OCI-LY7 (cell line): ENCODE measurements at regions not wholly inside any gene's neighbourhood (a gene's known extent, or its start where the extent isn't known, plus 50 kb on each side); places are given as distances from the start of the nearest gene placed in this dataset.

ENCODE experiments used
- BruUV-seq: library from RNA; stranded (reverse); fragments of 400-500 nt; replicated peaks from 2 replicates; lab custom pipeline; 2021; lab: Mats Ljungman, UMichigan
- CTCF ChIA-PET: fragments of 300-600 bp; sonication (Branson Sonifier 250); formaldehyde crosslinking; loops from one replicate; lab custom pipeline; 2022; ENCODE audit warnings: antibody characterized with exemption; ENCODE audit not compliant: unreplicated experiment; lab: Charles Lee
- POLR2A ChIA-PET: fragments of 300-600 bp; sonication (Branson Sonifier 250); formaldehyde crosslinking; loops from one replicate; lab custom pipeline; 2022; ENCODE audit warnings: antibody characterized with exemption; lab: Charles Lee
- DNase-seq: peaks from one replicate; pipeline ENCODE4 v3.0.0-alpha.2; 2015; ENCODE audit warnings: low spot score
- H2AFZ ChIP-seq: fragments of 200-600 bp; sonication (generic), shearing (Covaris generic); 2 replicates; pipeline ENCODE4 v1.6.1; 2014; ENCODE audit warnings: mild to moderate bottlenecking, antibody characterized with exemption, low read length, moderate library complexity
- H3K27ac ChIP-seq: fragments of 200-600 bp; sonication (generic); 2 replicates; pipeline ENCODE4 v1.5.1; 2014; ENCODE audit warnings: mixed run types, low read depth, mild to moderate bottlenecking, moderate library complexity, low read length, inconsistent platforms; ENCODE audit not compliant: poor library complexity, severe bottlenecking
- H3K36me3 ChIP-seq: fragments of 200-600 bp; sonication (generic); 2 replicates; pipeline ENCODE4 v1.6.1; 2014; ENCODE audit warnings: mild to moderate bottlenecking, antibody characterized with exemption, low read length, moderate library complexity, mixed read lengths; ENCODE audit not compliant: insufficient read depth
- H3K4me1 ChIP-seq: fragments of 200-600 bp; sonication (generic); 2 replicates; pipeline ENCODE4 v1.5.1; 2014; ENCODE audit warnings: mild to moderate bottlenecking, low read length; ENCODE audit not compliant: insufficient read depth, poor library complexity, severe bottlenecking
- H3K4me2 ChIP-seq: fragments of 200-600 bp; sonication (generic); 2 replicates; pipeline ENCODE4 v1.6.1; 2014; ENCODE audit warnings: mild to moderate bottlenecking, low read length
- H3K4me3 ChIP-seq: fragments of 200-600 bp; sonication (generic); 2 replicates; pipeline ENCODE4 v1.5.1; 2014; ENCODE audit warnings: mild to moderate bottlenecking, low read depth, low read length; ENCODE audit not compliant: poor library complexity, severe bottlenecking
- H3K79me2 ChIP-seq: fragments of 200-600 bp; sonication (generic); 2 replicates; pipeline ENCODE4 v1.6.1; 2016; ENCODE audit warnings: low read depth, mild to moderate bottlenecking, low read length, moderate library complexity, mixed read lengths; ENCODE audit not compliant: insufficient read depth
- H3K9me2 ChIP-seq: fragments of 200-600 bp; sonication (generic); 2 replicates; pipeline ENCODE4 v1.6.1; 2016; ENCODE audit warnings: mild to moderate bottlenecking, low read length, mixed read lengths; ENCODE audit not compliant: insufficient read depth
- H3K9me3 ChIP-seq: fragments of 200-600 bp; sonication (generic); 2 replicates; pipeline ENCODE4 v1.6.1; 2014; ENCODE audit warnings: mild to moderate bottlenecking, mixed run types, low read length, mixed read lengths
- H4K20me1 ChIP-seq: fragments of 200-600 bp; sonication (generic); 2 replicates; pipeline ENCODE4 v1.6.1; 2014; ENCODE audit warnings: mild to moderate bottlenecking, antibody characterized with exemption, low read length, moderate library complexity, mixed read lengths; ENCODE audit not compliant: insufficient read depth
- EZH2phosphoT487 ChIP-seq: fragments of 200-600 bp; sonication (generic); IDR thresholded peaks from 2 replicates; pipeline ENCODE4 v1.6.1; 2018; ENCODE audit warnings: low read depth, borderline replicate concordance, mild to moderate bottlenecking, mixed run types, antibody characterized with exemption, low read length, moderate library complexity, mixed read lengths
- intact Hi-C: fragments of 100-400 bp; cut with micrococcal nuclease; formaldehyde crosslinking; loops from one replicate; pipeline ENCODE4 v1.10.0; 2022; ENCODE audit not compliant: unreplicated experiment
- TF ChIP-seq, protein P1 (sequence below): fragments of 200-600 bp; sonication (generic); conservative IDR thresholded peaks from 2 replicates; pipeline ENCODE4 v1.5.1; 2014; ENCODE audit warnings: mild to moderate bottlenecking, antibody characterized with exemption, low read length, moderate library complexity, mixed read lengths

DNA sequence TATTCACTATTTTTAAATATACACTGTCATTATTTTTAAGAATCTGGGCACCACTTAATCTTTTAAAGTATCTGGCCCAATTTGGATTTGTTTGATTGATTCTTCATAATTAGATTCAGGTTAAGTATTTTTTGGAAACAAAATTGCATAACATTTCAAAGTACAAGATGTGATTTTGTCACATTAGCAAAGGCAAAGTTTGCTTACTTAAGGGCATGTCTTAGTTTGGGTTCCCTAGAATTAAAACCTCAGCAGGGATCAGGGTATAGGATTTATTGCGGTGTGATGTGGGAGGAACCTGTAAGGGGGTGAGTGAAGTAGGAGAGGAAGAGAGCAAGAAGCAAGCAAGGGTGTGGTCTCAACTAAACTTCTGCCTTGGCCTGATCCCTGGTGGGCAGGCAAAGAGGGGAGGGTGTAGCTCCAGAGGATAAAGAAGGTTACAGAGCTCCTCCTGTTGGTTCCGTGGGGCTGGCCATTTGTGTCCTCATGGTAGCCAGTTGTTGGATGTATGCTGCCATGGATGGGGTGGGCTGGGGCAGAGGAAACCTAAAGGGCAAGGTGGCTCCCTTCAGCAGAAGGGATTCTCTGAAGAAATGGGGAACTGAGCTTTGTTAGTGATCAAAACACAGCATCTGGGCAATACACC lies 668.7 kb upstream of the SLC35B3 start:
- Histone ChIP-seq H3K9me2 (no peaks in the 10 kb centered on the region), H4K20me1 (no peaks in the 10 kb centered on the region), H3K27ac (no peak overlapping the region), H3K79me2 (no peaks in the 10 kb centered on the region), H3K4me3 (no peak overlapping the region), H3K36me3 (no peaks in the 10 kb centered on the region), H3K4me2 (no peak overlapping the region), H3K4me1 (no peaks in the 10 kb centered on the region), H2AFZ (no peak overlapping the region), H3K9me3 (no peaks in the 10 kb centered on the region)
- intact Hi-C loops: no loop called here
- no peak for DNase-seq
- TF ChIP-seq EZH2phosphoT487: no peak
- TF ChIP-seq, protein P1, sequence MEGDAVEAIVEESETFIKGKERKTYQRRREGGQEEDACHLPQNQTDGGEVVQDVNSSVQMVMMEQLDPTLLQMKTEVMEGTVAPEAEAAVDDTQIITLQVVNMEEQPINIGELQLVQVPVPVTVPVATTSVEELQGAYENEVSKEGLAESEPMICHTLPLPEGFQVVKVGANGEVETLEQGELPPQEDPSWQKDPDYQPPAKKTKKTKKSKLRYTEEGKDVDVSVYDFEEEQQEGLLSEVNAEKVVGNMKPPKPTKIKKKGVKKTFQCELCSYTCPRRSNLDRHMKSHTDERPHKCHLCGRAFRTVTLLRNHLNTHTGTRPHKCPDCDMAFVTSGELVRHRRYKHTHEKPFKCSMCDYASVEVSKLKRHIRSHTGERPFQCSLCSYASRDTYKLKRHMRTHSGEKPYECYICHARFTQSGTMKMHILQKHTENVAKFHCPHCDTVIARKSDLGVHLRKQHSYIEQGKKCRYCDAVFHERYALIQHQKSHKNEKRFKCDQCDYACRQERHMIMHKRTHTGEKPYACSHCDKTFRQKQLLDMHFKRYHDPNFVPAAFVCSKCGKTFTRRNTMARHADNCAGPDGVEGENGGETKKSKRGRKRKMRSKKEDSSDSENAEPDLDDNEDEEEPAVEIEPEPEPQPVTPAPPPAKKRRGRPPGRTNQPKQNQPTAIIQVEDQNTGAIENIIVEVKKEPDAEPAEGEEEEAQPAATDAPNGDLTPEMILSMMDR: no peak
- ChIA-PET POLR2A (interaction anchor here (1.1 to 1.6 kb wide), 2 partner anchors 9 to 22 kb away, joined by 3 to 4 read pairs; no protein-coding TSS in a partner anchor), CTCF (no interaction called here)
- no TSS peak for BruUV-seq

DNA sequence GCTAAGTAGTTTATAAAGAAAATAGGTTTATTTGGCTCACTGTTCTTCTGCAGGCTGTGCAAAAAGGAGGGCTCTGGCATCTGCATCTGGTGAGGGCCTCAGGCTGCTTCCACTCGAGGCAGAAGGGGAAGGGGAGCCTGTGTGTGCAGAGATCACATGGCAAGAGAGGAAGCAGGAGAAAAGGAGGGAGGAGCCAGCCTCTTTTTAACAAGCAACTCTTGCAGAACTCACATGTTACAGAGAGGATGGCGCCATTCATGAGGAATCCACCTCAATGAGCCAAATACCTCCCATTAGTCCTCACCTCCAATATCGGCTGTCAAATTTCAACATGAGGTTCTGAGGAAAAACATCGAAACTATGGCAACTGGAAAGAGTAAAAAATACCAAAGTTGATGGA lies 666.6 kb upstream of the SLC35B3 start:
- TF ChIP-seq, protein P1: no peak
- TF ChIP-seq EZH2phosphoT487: no peak
- no peaks in the 10 kb centered on the region for H3K4me1 ChIP-seq
- H3K4me3 ChIP-seq: no peak overlapping the region
- H3K9me2 ChIP-seq: no peaks in the 10 kb centered on the region
- H3K4me2 ChIP-seq: no peak overlapping the region
- no peak overlapping the region for H3K27ac ChIP-seq
- no peaks in the 10 kb centered on the region for H3K9me3 ChIP-seq
- no peaks in the 10 kb centered on the region for H4K20me1 ChIP-seq
- DNase-seq: no peak
- BruUV-seq: no TSS peak
- intact Hi-C loops: no loop called here
- H2AFZ ChIP-seq: no peak overlapping the region
- no peaks in the 10 kb centered on the region for H3K36me3 ChIP-seq
- CTCF ChIA-PET: no interaction called here
- no peaks in the 10 kb centered on the region for H3K79me2 ChIP-seq
- POLR2A ChIA-PET: no interaction called here

DNA sequence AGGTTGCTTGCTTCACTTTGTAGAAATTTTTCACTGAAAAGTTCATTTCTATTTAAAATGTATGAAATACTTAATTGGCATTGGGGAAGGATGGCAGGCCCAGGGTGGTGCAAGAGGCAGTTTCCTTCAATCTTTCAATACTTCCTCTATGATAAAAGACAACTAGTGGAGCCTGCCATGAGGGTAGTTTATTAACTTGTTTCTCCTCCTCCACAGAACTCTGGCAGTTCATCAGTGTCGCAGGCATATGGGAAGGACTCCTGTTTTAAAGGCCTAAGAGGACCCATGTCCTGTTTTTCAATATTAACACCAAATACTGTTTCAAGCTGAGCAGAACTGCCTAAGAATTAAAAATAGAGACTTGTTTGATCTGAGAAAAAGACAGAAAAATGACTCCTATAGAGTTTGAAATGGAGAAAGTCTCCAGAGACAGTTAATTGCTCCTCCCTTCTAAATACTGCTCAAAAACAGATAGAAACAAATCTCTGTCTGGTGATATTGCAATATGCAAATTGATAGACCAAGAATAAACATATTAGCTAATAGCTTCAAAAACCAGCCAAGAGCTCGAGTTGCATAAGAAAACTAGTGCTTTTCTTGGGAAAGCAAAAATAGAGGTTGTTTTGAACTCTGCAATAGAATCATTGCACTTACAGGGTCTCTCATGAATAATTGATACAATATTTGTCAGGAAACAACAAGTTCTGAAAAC lies 665.7 kb upstream of the SLC35B3 start:
- TF ChIP-seq, protein P1: no peak
- no peak for TF ChIP-seq EZH2phosphoT487
- no peak overlapping the region for H3K27ac ChIP-seq
- DNase-seq: no peak
- POLR2A ChIA-PET: no interaction called here
- H2AFZ ChIP-seq: no peak overlapping the region
- no peaks in the 10 kb centered on the region for H3K9me2 ChIP-seq
- H4K20me1 ChIP-seq: no peaks in the 10 kb centered on the region
- no TSS peak for BruUV-seq
- H3K9me3 ChIP-seq: no peaks in the 10 kb centered on the region
- no peaks in the 10 kb centered on the region for H3K4me1 ChIP-seq
- no peak overlapping the region for H3K4me3 ChIP-seq
- no peak overlapping the region for H3K4me2 ChIP-seq
- intact Hi-C loops: no loop called here
- CTCF ChIA-PET: no interaction called here
- no peaks in the 10 kb centered on the region for H3K79me2 ChIP-seq
- no peaks in the 10 kb centered on the region for H3K36me3 ChIP-seq
